Psoas muscle (tissue), 7 donors: ENCODE measurements at regions not wholly inside any gene's neighbourhood (a gene's known extent, or its start where the extent isn't known, plus 50 kb on each side); places are given as distances from the start of the nearest gene placed in this dataset.

ENCODE experiments used
- ATAC-seq, 4 donors: fragments of 200-7000 bp; cut with Tn5 transposase; one replicate each; pipeline ENCODE4 v1.9.1; 2020; ENCODE audit warnings: moderate library complexity in 3 of 4, mild to moderate bottlenecking in 2 of 4
- DNase-seq, 2 donors: peaks; one replicate each; pipeline ENCODE4 v3.0.0-alpha.2; 2020
- H3K27ac ChIP-seq: fragments of 200-600 bp; one replicate; pipeline ENCODE4 v1.8.0; 2022
- H3K27me3 ChIP-seq, 3 donors: fragments of 200-600 bp in 1 of 3; one replicate each; pipeline versions ENCODE4 v1.6.1 to v1.8.0; 2013 to 2022; ENCODE audit warnings: low read length in 2 of 3, mild to moderate bottlenecking in 2 of 3, moderate library complexity in 1 of 3; ENCODE audit not compliant: insufficient read depth in 3 of 3
- H3K36me3 ChIP-seq, 2 donors: fragments of 200-600 bp in 1 of 2; one replicate each; pipeline versions ENCODE4 v1.6.1 to v1.8.0; 2013 to 2022; ENCODE audit warnings: low read depth in 1 of 2, mild to moderate bottlenecking in 1 of 2, moderate library complexity in 1 of 2; ENCODE audit not compliant: insufficient read depth in 1 of 2
- H3K4me1 ChIP-seq: fragments of 200-600 bp; one replicate; pipeline ENCODE4 v1.8.0; 2022
- H3K4me3 ChIP-seq: fragments of 200-600 bp; one replicate; pipeline ENCODE4 v1.8.0; 2022; ENCODE audit warnings: mild to moderate bottlenecking
- H3K9me3 ChIP-seq: fragments of 200-600 bp; one replicate; pipeline ENCODE4 v1.8.0; 2022
- WGBS, 3 donors: extraction: QIAGEN DNeasy Blood & Tissue Kit; methylation state at CpG; one replicate each; pipeline versions ENCODE4 v1.1.6 to v1.1.7; 2013; 5-methylcytosine and 5-hydroxymethylcytosine counted together
- intact Hi-C, 2 donors: fragments of 100-400 bp; cut with DNase I; formaldehyde crosslinking; loops; one replicate each; pipeline versions ENCODE4 v1.11.0 to v1.14.2; 2022
- TF ChIP-seq, protein P1 (sequence below): fragments of 200-600 bp; IDR thresholded peaks from one replicate; pipeline ENCODE4 v1.8.0; 2022; ENCODE audit warnings: antibody characterized with exemption
- donor health status: healthy with polysubstance abuse.
- donor health status: DM: no; HTN: no; CAD: no; lungs with moderate emphysema.
- donor health status: Bipolar disorder and iron deficiency.
- donor health status: healthy.
- donor health status: DM: yes; HTN: yes; CAD: no.
- donor health status: DM: no; HTN: no; CAD: no.
- donor health status: DM: yes; HTN: yes; CAD: no.

DNA sequence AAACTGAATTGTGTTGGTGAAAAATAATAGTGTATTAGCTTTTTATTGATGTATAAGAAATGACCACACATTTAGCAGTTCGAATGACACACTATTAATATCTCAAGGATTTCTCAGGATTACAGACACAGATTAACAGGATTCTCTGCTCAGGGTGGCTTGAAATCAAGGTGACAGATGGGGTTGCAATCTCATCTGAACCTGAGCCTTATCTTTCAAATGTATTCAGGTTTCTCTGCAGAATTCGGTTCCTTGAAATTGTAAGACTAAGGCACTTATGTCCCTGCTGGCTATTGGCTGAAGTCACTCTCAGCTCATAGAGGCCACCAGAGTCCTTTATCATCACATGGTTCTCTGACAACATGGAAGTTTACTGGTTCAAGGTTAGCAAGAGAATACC is 1780.1 kb downstream of the ARAP2 start:
- no peaks in the 10 kb centered on the region for H3K27me3 ChIP-seq
- no peak overlapping the region for H3K4me3 ChIP-seq
- WGBS, 3 donors: 55 to 68% (median 57%) methylated on average over 2 of the region's 2 CpGs
- no peaks in the 10 kb centered on the region for H3K36me3 ChIP-seq
- H3K9me3 ChIP-seq: peaks cover 7% of the 10 kb centered on the region
- intact Hi-C loops: no loop called here
- no peaks in the 10 kb centered on the region for H3K4me1 ChIP-seq
- ATAC-seq (no peak), DNase-seq (no peak)
- TF ChIP-seq, protein P1, sequence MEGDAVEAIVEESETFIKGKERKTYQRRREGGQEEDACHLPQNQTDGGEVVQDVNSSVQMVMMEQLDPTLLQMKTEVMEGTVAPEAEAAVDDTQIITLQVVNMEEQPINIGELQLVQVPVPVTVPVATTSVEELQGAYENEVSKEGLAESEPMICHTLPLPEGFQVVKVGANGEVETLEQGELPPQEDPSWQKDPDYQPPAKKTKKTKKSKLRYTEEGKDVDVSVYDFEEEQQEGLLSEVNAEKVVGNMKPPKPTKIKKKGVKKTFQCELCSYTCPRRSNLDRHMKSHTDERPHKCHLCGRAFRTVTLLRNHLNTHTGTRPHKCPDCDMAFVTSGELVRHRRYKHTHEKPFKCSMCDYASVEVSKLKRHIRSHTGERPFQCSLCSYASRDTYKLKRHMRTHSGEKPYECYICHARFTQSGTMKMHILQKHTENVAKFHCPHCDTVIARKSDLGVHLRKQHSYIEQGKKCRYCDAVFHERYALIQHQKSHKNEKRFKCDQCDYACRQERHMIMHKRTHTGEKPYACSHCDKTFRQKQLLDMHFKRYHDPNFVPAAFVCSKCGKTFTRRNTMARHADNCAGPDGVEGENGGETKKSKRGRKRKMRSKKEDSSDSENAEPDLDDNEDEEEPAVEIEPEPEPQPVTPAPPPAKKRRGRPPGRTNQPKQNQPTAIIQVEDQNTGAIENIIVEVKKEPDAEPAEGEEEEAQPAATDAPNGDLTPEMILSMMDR: no peak
- H3K27ac ChIP-seq: no peak overlapping the region

DNA sequence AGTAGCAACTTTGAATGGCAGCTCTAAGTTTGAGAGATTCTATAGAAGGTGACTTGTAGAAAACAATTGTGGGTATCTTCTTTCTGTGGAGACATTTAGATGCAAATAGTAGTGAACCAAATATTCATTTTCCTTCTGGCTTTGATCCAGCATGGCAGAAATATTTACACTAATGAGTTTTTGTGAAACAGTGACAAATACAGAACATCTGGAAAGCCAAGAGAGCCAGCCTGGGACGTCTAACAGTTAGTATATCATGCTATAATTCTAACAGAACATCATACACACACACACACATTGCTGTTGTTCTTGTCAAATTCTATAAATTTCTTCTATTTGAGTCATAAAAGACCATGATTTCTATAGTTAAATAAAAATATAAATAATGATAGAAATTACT is 1777.9 kb downstream of the ARAP2 start:
- no peaks in the 10 kb centered on the region for H3K4me1 ChIP-seq
- ATAC-seq (no peak), DNase-seq (no peak)
- peaks cover 7% of the 10 kb centered on the region for H3K9me3 ChIP-seq
- no peak overlapping the region for H3K4me3 ChIP-seq
- TF ChIP-seq, protein P1: no peak
- no peak overlapping the region for H3K27ac ChIP-seq
- H3K36me3 ChIP-seq: no peaks in the 10 kb centered on the region
- WGBS, 3 donors: 3 to 20% (median 12%) methylated on average over 1 of the region's 1 CpG
- intact Hi-C loops: no loop called here
- no peaks in the 10 kb centered on the region for H3K27me3 ChIP-seq

DNA sequence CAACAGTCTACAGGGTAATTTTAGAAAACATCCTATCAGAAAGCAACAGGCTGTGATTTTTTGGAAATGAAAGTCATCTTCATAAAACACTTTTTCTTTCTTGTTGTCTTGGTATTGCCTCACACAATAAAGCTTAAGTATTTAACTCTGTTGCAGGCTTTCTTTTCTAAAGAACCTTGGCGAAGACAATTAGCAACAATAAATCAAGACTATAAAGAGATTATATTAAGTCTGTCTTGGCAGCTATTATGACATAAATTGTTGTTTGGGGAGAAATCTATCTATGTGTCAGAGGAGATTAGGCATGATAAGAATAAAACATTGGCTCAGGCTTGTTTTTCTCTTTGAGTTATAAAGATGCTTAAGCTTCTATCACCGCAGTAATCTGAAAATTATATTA is 1774.8 kb downstream of the ARAP2 start:
- Histone ChIP-seq H3K27me3 (no peaks in the 10 kb centered on the region), H3K4me1 (no peaks in the 10 kb centered on the region), H3K9me3 (peaks cover 7% of the 10 kb centered on the region), H3K4me3 (no peak overlapping the region), H3K27ac (no peak overlapping the region), H3K36me3 (no peaks in the 10 kb centered on the region)
- TF ChIP-seq, protein P1: no peak
- ATAC-seq (no peak), DNase-seq (no peak)
- WGBS, 3 donors: 56 to 64% (median 61%) methylated on average over 2 of the region's 2 CpGs
- intact Hi-C loops: no loop called here

DNA sequence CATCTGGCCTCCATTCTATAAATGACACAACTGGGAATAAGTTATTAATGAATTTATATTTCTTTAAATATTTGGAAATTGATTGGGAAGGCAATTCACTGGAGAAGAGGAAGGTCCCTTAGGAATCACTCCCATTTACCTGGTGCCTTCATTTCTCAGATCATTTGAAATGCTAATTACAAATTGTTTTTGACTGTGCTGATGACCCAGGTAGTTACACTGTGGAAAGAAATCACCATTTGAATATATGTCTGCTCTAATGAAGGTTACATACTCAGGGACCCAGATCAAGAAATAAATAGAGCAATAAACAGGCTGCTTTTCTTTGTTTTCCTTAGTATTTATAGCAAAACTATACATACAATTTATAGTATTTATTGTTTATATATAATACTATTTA is 1759.1 kb downstream of the ARAP2 start:
- TF ChIP-seq, protein P1: no peak
- Histone ChIP-seq H3K4me1 (no peaks in the 10 kb centered on the region), H3K4me3 (no peak overlapping the region), H3K36me3 (no peaks in the 10 kb centered on the region), H3K27ac (no peak overlapping the region), H3K27me3 (no peaks in the 10 kb centered on the region), H3K9me3 (no peaks in the 10 kb centered on the region)
- DNase-seq (no peak), ATAC-seq (no peak)
- intact Hi-C loops: no loop called here

DNA sequence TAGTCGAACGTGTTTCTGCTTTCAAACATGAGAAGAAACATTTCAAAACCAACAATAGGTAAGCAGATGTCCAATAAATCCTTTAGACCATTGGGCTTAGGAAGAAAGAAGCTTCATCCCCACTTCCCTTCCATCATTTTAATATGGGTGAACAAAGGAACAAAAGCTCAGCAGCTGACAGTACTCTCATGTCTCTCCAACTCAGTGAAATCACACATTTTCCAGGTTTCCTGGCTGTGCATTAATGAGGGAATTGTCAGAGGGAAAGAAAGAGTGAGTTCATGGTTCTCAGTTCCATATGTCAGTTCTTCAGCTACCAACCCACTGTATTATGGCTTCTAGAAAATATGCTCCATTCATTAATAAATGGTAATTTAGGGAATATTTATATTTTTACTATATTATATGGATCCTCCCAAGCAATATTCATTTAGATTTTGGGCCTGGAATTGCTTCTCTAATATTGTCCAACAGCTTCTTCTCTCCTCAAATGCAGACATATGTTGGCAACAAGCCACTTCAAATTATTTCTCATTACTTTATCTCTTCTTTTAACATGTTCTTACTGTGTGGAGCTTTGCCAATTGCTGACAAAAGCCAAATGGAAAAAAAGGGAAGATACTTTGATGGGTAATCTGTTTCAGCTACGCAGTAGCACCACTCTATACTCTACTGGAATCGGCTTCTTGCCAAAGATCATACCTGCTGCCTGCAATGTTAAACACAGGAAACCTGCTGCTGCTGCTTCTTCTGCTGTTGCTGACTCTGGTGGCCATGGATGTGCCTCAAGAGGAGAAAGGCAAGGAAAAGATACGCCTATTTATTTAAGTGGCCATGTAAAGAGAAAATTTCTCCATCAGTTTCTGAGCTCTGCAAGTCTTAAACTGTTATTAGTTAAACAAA is 1757.6 kb downstream of the ARAP2 start:
- WGBS, 3 donors: 76 to 91% (median 80%) methylated on average over 5 of the region's 5 CpGs
- intact Hi-C loops: no loop called here
- DNase-seq: no peak
- ATAC-seq: no peak
- Histone ChIP-seq H3K9me3 (no peaks in the 10 kb centered on the region), H3K27me3 (no peaks in the 10 kb centered on the region), H3K4me3 (no peak overlapping the region), H3K27ac (no peak overlapping the region), H3K36me3 (no peaks in the 10 kb centered on the region), H3K4me1 (no peaks in the 10 kb centered on the region)
- TF ChIP-seq, protein P1: no peak
